HepG2 (cell line): ENCODE measurements at regions not wholly inside any gene's neighbourhood (a gene's known extent, or its start where the extent isn't known, plus 50 kb on each side); places are given as distances from the start of the nearest gene placed in this dataset.

ENCODE experiments used
- ATAC-seq: fragments of 200-7000 bp; cut with Tn5 transposase; 3 replicates; pipeline ENCODE4 v1.9.1; 2020; ENCODE audit warnings: mild to moderate bottlenecking, moderate library complexity
- BruUV-seq: library from RNA; stranded (reverse); fragments of 400-500 nt; replicated peaks from 2 replicates; lab custom pipeline; 2021; lab: Mats Ljungman, UMichigan
- CTCF ChIA-PET: fragments of 300-600 bp; formaldehyde crosslinking; extraction: SDS; loops from one replicate; lab custom pipeline; 2021; ENCODE audit warnings: low total read pairs, inconsistent platforms, low intra/inter-chr PET ratio; lab: Yijun Ruan, JAX
- POLR2A ChIA-PET: fragments of 350-600 bp; sonication (Branson Sonifier 250); formaldehyde crosslinking; loops from one replicate; lab custom pipeline; 2020; ENCODE audit warnings: antibody characterized with exemption, inconsistent platforms; lab: Yijun Ruan, JAX
- DNase-seq: peaks from one replicate; pipeline ENCODE4 v3.0.0-alpha.2; 2015; ENCODE audit warnings: low spot score
- FAIRE-seq: peaks from 3 replicates; lab custom pipeline; 2011; peaks lifted over from hg19 to GRCh38; lab: Jason Lieb, UNC
- H2AFZ ChIP-seq: one replicate; pipeline ENCODE4 v1.6.1; 2011; ENCODE audit warnings: low read length, inconsistent platforms
- H3K27ac ChIP-seq: fragments of 300-600 bp; 3 replicates; pipeline ENCODE4 v1.8.0; 2011; ENCODE audit warnings: mixed run types, mild to moderate bottlenecking, mixed read lengths, low read length, inconsistent platforms; ENCODE audit not compliant: insufficient read depth; ENCODE audit errors: extremely low read length
- H3K27me3 ChIP-seq, 2 experiments: fragments of 200-600 bp in 1 of 2; 2 replicates in 1 of 2; 3 replicates in 1 of 2; pipeline versions ENCODE4 v1.6.0 to v1.8.0; 2011; ENCODE audit warnings: low read length in 2 of 2, mild to moderate bottlenecking in 2 of 2, moderate library complexity in 2 of 2, inconsistent platforms in 1 of 2; ENCODE audit not compliant: insufficient read depth in 2 of 2, control insufficient read depth in 1 of 2
- H3K36me3 ChIP-seq, 2 experiments: fragments of 200-600 bp in 1 of 2; replicated peaks in 1 of 2; 2 replicates in 1 of 2; 3 replicates in 1 of 2; pipeline versions ENCODE4 v1.5.1 to v1.8.0; 2011; ENCODE audit warnings: low read length in 2 of 2, inconsistent platforms in 1 of 2; ENCODE audit not compliant: insufficient read depth in 2 of 2, control insufficient read depth in 1 of 2
- H3K4me1 ChIP-seq: 2 replicates; pipeline ENCODE4 v1.5.1; 2012; ENCODE audit warnings: low read length, inconsistent platforms; ENCODE audit not compliant: insufficient read depth
- H3K4me2 ChIP-seq: 2 replicates; pipeline ENCODE4 v1.6.0; 2011; ENCODE audit warnings: low read depth, low read length, inconsistent platforms
- H3K4me3 ChIP-seq, 3 experiments: fragments of 200-600 bp in 1 of 3; sonication (generic), shearing (Covaris generic) in 1 of 3; replicated peaks in 1 of 3; 2 replicates each; pipeline ENCODE4 v1.5.1; 2011 to 2016; ENCODE audit warnings: low read length in 3 of 3, inconsistent platforms in 2 of 3, low read depth in 2 of 3, mild to moderate bottlenecking in 2 of 3, control low read depth in 1 of 3, mixed read lengths in 1 of 3; ENCODE audit not compliant: insufficient read depth in 1 of 3
- H3K79me2 ChIP-seq: one replicate; pipeline ENCODE4 v1.6.1; 2011; ENCODE audit warnings: low read length, inconsistent platforms; ENCODE audit not compliant: insufficient read depth
- H3K9ac ChIP-seq: 2 replicates; pipeline ENCODE4 v1.6.0; 2011; ENCODE audit warnings: mild to moderate bottlenecking, low read depth, low read length, inconsistent platforms; ENCODE audit not compliant: insufficient read depth
- H3K9me3 ChIP-seq: 2 replicates; pipeline ENCODE4 v1.5.1; 2012; ENCODE audit warnings: mild to moderate bottlenecking, low read length
- H4K20me1 ChIP-seq: 2 replicates; pipeline ENCODE4 v1.6.0; 2011; ENCODE audit warnings: inconsistent platforms, mild to moderate bottlenecking, low read length, moderate library complexity; ENCODE audit not compliant: insufficient read depth
- DPF2 ChIP-seq: sonication (generic); formaldehyde crosslinking; IDR thresholded peaks from 2 replicates; pipeline ENCODE4 v1.4.0; 2020; ENCODE audit warnings: mild to moderate bottlenecking, low read depth, missing genetic modification reagents, borderline replicate concordance
- EHMT2 ChIP-seq: fragments of 200-600 bp; sonication (generic); IDR thresholded peaks from 2 replicates; pipeline ENCODE4 v1.7.0; 2017; ENCODE audit warnings: antibody characterized with exemption, low read depth, low read length, borderline replicate concordance
- GABPA ChIP-seq, 2 experiments: IDR thresholded peaks; 2 replicates each; pipeline ENCODE4 v1.6.1; 2011 to 2016; ENCODE audit warnings: low read depth in 2 of 2, low read length in 1 of 2, missing biosample characterization in 1 of 2, missing genetic modification characterization in 1 of 2
- GATAD1 ChIP-seq: IDR thresholded peaks from 2 replicates; pipeline ENCODE4 v1.6.1; 2016; ENCODE audit warnings: missing genetic modification reagents, missing compliant biosample characterization
- HINFP ChIP-seq: sonication (generic); formaldehyde crosslinking; IDR thresholded peaks from 2 replicates; pipeline ENCODE4 v1.4.0; 2020; ENCODE audit warnings: low read depth, mild to moderate bottlenecking, missing genetic modification reagents
- HNRNPLL ChIP-seq: fragments of 200-400 bp; formaldehyde crosslinking; IDR thresholded peaks from 2 replicates; pipeline ENCODE4 v1.6.1; 2017; ENCODE audit warnings: mild to moderate bottlenecking, low read depth, low read length; ENCODE audit not compliant: poor library complexity, severe bottlenecking
- MATR3 ChIP-seq: sonication (generic); formaldehyde crosslinking; IDR thresholded peaks from 2 replicates; pipeline ENCODE4 v1.4.0; 2020; ENCODE audit warnings: missing genetic modification reagents
- SMARCC2 ChIP-seq: fragments of 450-650 bp; IDR thresholded peaks from 2 replicates; pipeline ENCODE4 v1.6.1; 2017; ENCODE audit warnings: antibody characterized with exemption, mild to moderate bottlenecking
- SRF ChIP-seq: IDR thresholded peaks from 2 replicates; pipeline ENCODE4 v1.6.1; 2011; ENCODE audit warnings: mild to moderate bottlenecking, low read depth, low read length, moderate library complexity
- SRSF4 ChIP-seq: fragments of 200-400 bp; formaldehyde crosslinking; IDR thresholded peaks from one replicate; pipeline ENCODE4 v1.6.1; 2018; ENCODE audit warnings: mild to moderate bottlenecking, low read depth, low read length, moderate library complexity; ENCODE audit not compliant: poor library complexity, severe bottlenecking
- ZNF275 ChIP-seq: sonication (generic); formaldehyde crosslinking; IDR thresholded peaks from 2 replicates; pipeline ENCODE4 v1.8.0; 2022; ENCODE audit warnings: missing genetic modification reagents, mild to moderate bottlenecking, inconsistent platforms, borderline replicate concordance
- ZNF550 ChIP-seq: sonication (generic); formaldehyde crosslinking; IDR thresholded peaks from 2 replicates; pipeline ENCODE4 v1.4.0; 2020; ENCODE audit warnings: mild to moderate bottlenecking, missing genetic modification reagents, borderline replicate concordance
- ZNF580 ChIP-seq: IDR thresholded peaks from 2 replicates; pipeline ENCODE4 v1.6.1; 2016; ENCODE audit warnings: low read depth, borderline replicate concordance
- WGBS: methylation state at CpG from one replicate; pipeline ENCODE4 v1.1.6; 2017; ENCODE audit warnings: low lambda C conversion rate; 5-methylcytosine and 5-hydroxymethylcytosine counted together
- in situ Hi-C: cut with HindIII; loops from 2 replicates; pipeline ENCODE4 v1.10.0; 2017; ENCODE audit warnings: low pct_unique_long_range_greater_than_20kb; ENCODE audit not compliant: extremely low pct_ligation_motif_present
- intact Hi-C: fragments of 100-400 bp; cut with micrococcal nuclease; formaldehyde crosslinking; loops from one replicate; pipeline ENCODE4 v1.10.0; 2022; ENCODE audit not compliant: unreplicated experiment

GRCh38 chr15:93241696-93242585, 152.9 kb upstream of the RGMA start:
- ChIA-PET CTCF (no interaction called here), POLR2A (no interaction called here)
- no peak overlapping the region for H3K4me2 ChIP-seq
- no peaks in the 10 kb centered on the region for H3K9me3 ChIP-seq
- H2AFZ ChIP-seq, result no peak overlapping the region
- in situ Hi-C loops, result no loop called here
- H3K27me3 ChIP-seq, result peaks cover 2 to 30% of the 10 kb centered on the region in 2 experiments; a peak in 4 of 5 replicates
- no peak for DNase-seq
- H3K27ac ChIP-seq, result no peak overlapping the region
- no peak for FAIRE-seq
- H3K36me3 ChIP-seq, result no peaks in the 10 kb centered on the region
- no peak overlapping the region for H3K9ac ChIP-seq
- WGBS, result 23% methylated on average over 15 of the region's 15 CpGs
- H3K4me3 ChIP-seq, result no peak overlapping the region
- no peaks in the 10 kb centered on the region for H4K20me1 ChIP-seq
- BruUV-seq, result no TSS peak
- H3K4me1 ChIP-seq, result no peaks in the 10 kb centered on the region
- H3K79me2 ChIP-seq, result no peaks in the 10 kb centered on the region
- intact Hi-C loops, result no loop called here
- no peak for ATAC-seq
- TF ChIP-seq ZNF275 (no peak), GABPA (IDR thresholded peaks at IDR 0.05; ENCODE audit: low read depth, low read length) (no peak), GABPA (CRISPR knock-in tag; IDR thresholded peaks at IDR 0.05; ENCODE audit: low read depth) (no peak), ZNF580 (CRISPR knock-in tag) (no peak), DPF2 (no peak), HNRNPLL (no peak), ZNF550 (CRISPR knock-in tag) (no peak), EHMT2 (no peak), HINFP (CRISPR knock-in tag) (no peak), MATR3 (no peak), SMARCC2 (no peak), SRSF4 (no peak), GATAD1 (no peak), SRF (no peak)
